ENCODE measurements at regions not wholly inside any gene's neighbourhood (a gene's known extent, or its start where the extent isn't known, plus 50 kb on each side); places are given as distances from the start of the nearest gene placed in this dataset.

GRCh38 chr21:22132358-22133071 is 1134.3 kb downstream of the NCAM2 start:
- intact Hi-C loops (cut with micrococcal nuclease; ENCODE audit: unreplicated experiment): no loop called here
- Histone ChIP-seq H3K9me2 (ENCODE audit: insufficient read depth) (no peaks in the 10 kb centered on the region), H3K4me1 (replicated peaks; ENCODE audit: insufficient read depth) (no peaks in the 10 kb centered on the region), H3K9me3 (ENCODE audit: insufficient read depth, low read depth) (no peaks in the 10 kb centered on the region), H3K4me2 (no peak overlapping the region), H4K20me1 (ENCODE audit: insufficient read depth) (no peaks in the 10 kb centered on the region; the same call in 1 of the 2 replicates), H3K36me3 (ENCODE audit: low read depth) (no peaks in the 10 kb centered on the region), H2AFZ (no peak overlapping the region), H3F3A (ENCODE audit: insufficient read depth, low read depth) (no peaks in the 10 kb centered on the region), H3K4me3 (no peak overlapping the region), H3K27ac (no peak overlapping the region), H3K27me3 (ENCODE audit: insufficient read depth, low read depth) (no peaks in the 10 kb centered on the region), H3K79me2 (ENCODE audit: low read depth) (no peaks in the 10 kb centered on the region)
- BruUV-seq (replicated peaks): no TSS peak
- DNase-seq: no peak
- ChIA-PET CTCF (no interaction called here), POLR2A (ENCODE audit: unreplicated experiment) (interaction anchor here (0.5 kb wide), 1 partner anchor 468 kb away, joined by 3 read pairs; no protein-coding TSS in a partner anchor)
- TF ChIP-seq CTCF (conservative IDR thresholded peaks at IDR 0.05) (no peak), EZH2 (IDR thresholded peaks at IDR 0.05; ENCODE audit: low read depth) (no peak)

- H4K20me1 ChIP-seq (ENCODE audit: insufficient read depth): no peaks in the 10 kb centered on the region; the same call in 1 of the 2 replicates
- no peak overlapping the region for H3K4me3 ChIP-seq
- H3K27ac ChIP-seq: no peak overlapping the region
- no peaks in the 10 kb centered on the region for H3K9me3 ChIP-seq (ENCODE audit: insufficient read depth, low read depth)
- intact Hi-C loops (cut with micrococcal nuclease; ENCODE audit: unreplicated experiment): no loop called here
- no TSS peak for BruUV-seq (replicated peaks)
- no peaks in the 10 kb centered on the region for H3F3A ChIP-seq (ENCODE audit: insufficient read depth, low read depth)
- H2AFZ ChIP-seq: no peak overlapping the region
- TF ChIP-seq CTCF (conservative IDR thresholded peaks at IDR 0.05) (no peak), EZH2 (IDR thresholded peaks at IDR 0.05; ENCODE audit: low read depth) (no peak)
- no peak for DNase-seq
- POLR2A ChIA-PET (ENCODE audit: unreplicated experiment): no interaction called here
- no peak overlapping the region for H3K4me2 ChIP-seq
- H3K27me3 ChIP-seq (ENCODE audit: insufficient read depth, low read depth): no peaks in the 10 kb centered on the region
- CTCF ChIA-PET: no interaction called here
- no peaks in the 10 kb centered on the region for H3K79me2 ChIP-seq (ENCODE audit: low read depth)
- no peaks in the 10 kb centered on the region for H3K36me3 ChIP-seq (ENCODE audit: low read depth)
- H3K4me1 ChIP-seq (replicated peaks; ENCODE audit: insufficient read depth): no peaks in the 10 kb centered on the region
- H3K9me2 ChIP-seq (ENCODE audit: insufficient read depth): no peaks in the 10 kb centered on the region
Observed at GRCh38 chr21:22136740-22137139, 1138.5 kb downstream of the NCAM2 start.

- POLR2A ChIA-PET (ENCODE audit: unreplicated experiment): no interaction called here
- H2AFZ ChIP-seq: no peak overlapping the region
- no peak overlapping the region for H3K4me2 ChIP-seq
- H3K4me3 ChIP-seq: no peak overlapping the region
- no peaks in the 10 kb centered on the region for H3K36me3 ChIP-seq (ENCODE audit: low read depth)
- no peaks in the 10 kb centered on the region for H3K4me1 ChIP-seq (replicated peaks; ENCODE audit: insufficient read depth)
- no peaks in the 10 kb centered on the region for H3K9me2 ChIP-seq (ENCODE audit: insufficient read depth)
- intact Hi-C loops (cut with micrococcal nuclease; ENCODE audit: unreplicated experiment): no loop called here
- no TSS peak for BruUV-seq (replicated peaks)
- no peak for DNase-seq
- H4K20me1 ChIP-seq (ENCODE audit: insufficient read depth): no peaks in the 10 kb centered on the region; the same call in 1 of the 2 replicates
- H3K27ac ChIP-seq: no peak overlapping the region
- TF ChIP-seq EZH2 (IDR thresholded peaks at IDR 0.05; ENCODE audit: low read depth): no peak
- H3F3A ChIP-seq (ENCODE audit: insufficient read depth, low read depth): no peaks in the 10 kb centered on the region
- CTCF ChIA-PET: no interaction called here
- no peaks in the 10 kb centered on the region for H3K79me2 ChIP-seq (ENCODE audit: low read depth)
- H3K27me3 ChIP-seq (ENCODE audit: insufficient read depth, low read depth): no peaks in the 10 kb centered on the region
- H3K9me3 ChIP-seq (ENCODE audit: insufficient read depth, low read depth): no peaks in the 10 kb centered on the region
Observed at GRCh38 chr21:22138297-22139016, 1140.2 kb downstream of the NCAM2 start.
